B cell (primary cell): ENCODE measurements at regions not wholly inside any gene's neighbourhood (a gene's known extent, or its start where the extent isn't known, plus 50 kb on each side); places are given as distances from the start of the nearest gene placed in this dataset.

Source experiments
- ATAC-seq: fragments of 200-7000 bp; cut with Tn5 transposase; one replicate; pipeline ENCODE4 v1.10.0; 2021; ENCODE audit warnings: low read depth, mild to moderate bottlenecking, moderate number of reproducible peaks, moderate library complexity
- CTCF ChIA-PET: fragments of 350-600 bp; sonication (Branson Sonifier 250); formaldehyde crosslinking; loops from one replicate; lab custom pipeline; 2021; ENCODE audit warnings: antibody characterized with exemption, inconsistent platforms; lab: Charles Lee
- POLR2A ChIA-PET: fragments of 350-600 bp; sonication (Branson Sonifier 250); formaldehyde crosslinking; loops from one replicate; lab custom pipeline; 2021; ENCODE audit warnings: antibody characterized with exemption; lab: Charles Lee
- DNase-seq: peaks from one replicate; pipeline ENCODE4 v3.0.0; 2013
- H2AFZ ChIP-seq: 2 replicates; pipeline ENCODE4 v1.6.1; 2012; ENCODE audit warnings: mild to moderate bottlenecking, low read depth, low read length; ENCODE audit not compliant: insufficient read depth, poor library complexity, severe bottlenecking
- H3K27ac ChIP-seq, 2 donors: 1 replicate in 1 of 2; 2 replicates in 1 of 2; pipeline ENCODE4 v1.5.1; 2012 to 2013; ENCODE audit warnings: low read length in 2 of 2, mild to moderate bottlenecking in 2 of 2, moderate library complexity in 1 of 2
- H3K27me3 ChIP-seq, 4 experiments: fragments of 200-600 bp in 1 of 4; sonication (generic) in 1 of 4; replicated peaks in 1 of 4; 1 replicate in 2 of 4; 2 replicates in 2 of 4; pipeline versions ENCODE4 v1.6.1 to v1.7.0; 2013 to 2016; ENCODE audit warnings: low read length in 3 of 4, mild to moderate bottlenecking in 2 of 4, mixed read lengths in 1 of 4, moderate library complexity in 1 of 4; ENCODE audit not compliant: insufficient read depth in 4 of 4, control insufficient read depth in 3 of 4; ENCODE audit errors: control extremely low read depth in 1 of 4
- H3K36me3 ChIP-seq, 2 experiments: replicated peaks in 1 of 2; 1 replicate in 1 of 2; 2 replicates in 1 of 2; pipeline versions ENCODE4 v1.6.1 to v1.7.1; 2013; ENCODE audit warnings: low read length in 1 of 2; ENCODE audit not compliant: insufficient read depth in 2 of 2, control insufficient read depth in 1 of 2; ENCODE audit errors: control extremely low read depth in 1 of 2, extremely low read depth in 1 of 2
- H3K4me1 ChIP-seq, 2 donors: fragments of 200-600 bp in 1 of 2; sonication (generic) in 1 of 2; 1 replicate in 1 of 2; 2 replicates in 1 of 2; pipeline versions ENCODE4 v1.5.1 to v1.6.1; 2013 to 2017; ENCODE audit warnings: low read length in 2 of 2; ENCODE audit not compliant: control insufficient read depth in 2 of 2, insufficient read depth in 2 of 2
- H3K4me2 ChIP-seq: replicated peaks from 2 replicates; pipeline ENCODE3; 2012; ENCODE audit warnings: mild to moderate bottlenecking, low read depth, low read length; ENCODE audit not compliant: poor library complexity, severe bottlenecking
- H3K4me3 ChIP-seq, 5 experiments: fragments of 200-600 bp in 1 of 5; sonication (generic) in 1 of 5; 1 replicate in 3 of 5; 2 replicates in 2 of 5; pipeline versions ENCODE4 v1.5.1 to v1.7.0; 2011 to 2016; ENCODE audit warnings: low read length in 4 of 5, mild to moderate bottlenecking in 4 of 5, low read depth in 2 of 5, control low read depth in 1 of 5, moderate library complexity in 1 of 5; ENCODE audit not compliant: insufficient read depth in 1 of 5; ENCODE audit errors: control extremely low read depth in 1 of 5, extremely low read depth in 1 of 5
- H3K79me2 ChIP-seq: fragments of 200-600 bp; sonication (generic); one replicate; pipeline ENCODE4 v1.6.0; 2016; ENCODE audit warnings: low read length; ENCODE audit not compliant: control insufficient read depth, insufficient read depth
- H3K9ac ChIP-seq: fragments of 200-600 bp; sonication (generic); 2 replicates; pipeline ENCODE4 v1.6.1; 2017; ENCODE audit warnings: mild to moderate bottlenecking, low read length, moderate library complexity
- H3K9me3 ChIP-seq, 3 donors: one replicate each; pipeline versions ENCODE4 v1.6.1 to v1.7.1; 2013; ENCODE audit warnings: low read length in 2 of 3; ENCODE audit not compliant: control insufficient read depth in 2 of 3, insufficient read depth in 1 of 3; ENCODE audit errors: control extremely low read depth in 1 of 3
- H4K20me1 ChIP-seq: 2 replicates; pipeline ENCODE4 v1.6.0; 2012; ENCODE audit warnings: mild to moderate bottlenecking, low read length; ENCODE audit not compliant: insufficient read depth, control insufficient read depth, poor library complexity, severe bottlenecking
- H3K27ac Mint-ChIP-seq: one replicate; pipeline ENCODE4 v1.8.0; 2021; ENCODE audit warnings: mixed read lengths
- H3K27me3 Mint-ChIP-seq: one replicate; pipeline ENCODE4 v1.8.0; 2021; ENCODE audit warnings: mixed read lengths
- H3K4me1 Mint-ChIP-seq: one replicate; pipeline ENCODE4 v1.8.0; 2021; ENCODE audit warnings: mixed read lengths
- H3K4me3 Mint-ChIP-seq: one replicate; pipeline ENCODE4 v1.8.0; 2021; ENCODE audit warnings: mixed read lengths
- H3K9me3 Mint-ChIP-seq: one replicate; pipeline ENCODE4 v1.8.0; 2022; ENCODE audit warnings: mixed read lengths; ENCODE audit not compliant: insufficient read depth
- EZH2 ChIP-seq: IDR thresholded peaks from 2 replicates; pipeline ENCODE4 v1.6.1; 2012; ENCODE audit warnings: borderline replicate concordance, low read depth, mild to moderate bottlenecking, moderate library complexity, low read length; ENCODE audit not compliant: insufficient read depth, poor library complexity, severe bottlenecking
- intact Hi-C: fragments of 100-400 bp; cut with micrococcal nuclease; formaldehyde crosslinking; loops from one replicate; pipeline ENCODE4 v1.10.0; 2022
- TF ChIP-seq, protein P1 (sequence below): fragments of 200-600 bp; IDR thresholded peaks from one replicate; pipeline ENCODE4 v1.8.0; 2022; ENCODE audit warnings: antibody characterized with exemption, mild to moderate bottlenecking

DNA sequence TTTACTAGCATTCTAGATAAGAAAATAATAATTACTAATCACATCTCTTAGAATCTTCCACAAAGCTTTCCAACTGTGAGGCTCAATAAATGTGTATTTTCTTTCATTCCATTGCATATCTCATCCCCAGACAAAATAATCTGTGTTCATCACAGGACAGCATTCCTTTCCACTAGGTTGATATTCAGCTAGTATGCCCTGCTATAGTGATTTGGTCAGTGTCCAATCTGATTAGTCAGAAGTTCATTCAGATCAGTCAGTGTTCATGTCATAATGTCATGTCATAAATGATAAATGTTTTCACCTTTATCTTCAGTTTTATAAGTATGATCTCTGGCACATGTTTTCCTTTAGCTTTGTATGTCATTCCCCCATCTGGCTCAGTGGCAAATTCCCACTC is 611.4 kb downstream of the KCTD8 start:
- Histone ChIP-seq H3K9me3 (peaks cover 0 to 2% (median 0%) of the 10 kb centered on the region in 3 donors), H2AFZ (no peak overlapping the region), H3K27me3 (no peaks in the 10 kb centered on the region), H3K9ac (no peak overlapping the region), H3K36me3 (no peaks in the 10 kb centered on the region), H3K4me1 (no peaks in the 10 kb centered on the region), H3K4me2 (no peak overlapping the region), H4K20me1 (no peaks in the 10 kb centered on the region), H3K4me3 (no peak overlapping the region), H3K79me2 (no peaks in the 10 kb centered on the region), H3K27ac (no peak overlapping the region)
- no peaks in the 10 kb centered on the region for H3K9me3 Mint-ChIP-seq
- H3K4me1 Mint-ChIP-seq, result no peaks in the 10 kb centered on the region
- no peak for ATAC-seq
- no peak overlapping the region for H3K4me3 Mint-ChIP-seq
- intact Hi-C loops, result no loop called here
- no peaks in the 10 kb centered on the region for H3K27me3 Mint-ChIP-seq
- CTCF ChIA-PET, result no interaction called here
- TF ChIP-seq, protein P1, sequence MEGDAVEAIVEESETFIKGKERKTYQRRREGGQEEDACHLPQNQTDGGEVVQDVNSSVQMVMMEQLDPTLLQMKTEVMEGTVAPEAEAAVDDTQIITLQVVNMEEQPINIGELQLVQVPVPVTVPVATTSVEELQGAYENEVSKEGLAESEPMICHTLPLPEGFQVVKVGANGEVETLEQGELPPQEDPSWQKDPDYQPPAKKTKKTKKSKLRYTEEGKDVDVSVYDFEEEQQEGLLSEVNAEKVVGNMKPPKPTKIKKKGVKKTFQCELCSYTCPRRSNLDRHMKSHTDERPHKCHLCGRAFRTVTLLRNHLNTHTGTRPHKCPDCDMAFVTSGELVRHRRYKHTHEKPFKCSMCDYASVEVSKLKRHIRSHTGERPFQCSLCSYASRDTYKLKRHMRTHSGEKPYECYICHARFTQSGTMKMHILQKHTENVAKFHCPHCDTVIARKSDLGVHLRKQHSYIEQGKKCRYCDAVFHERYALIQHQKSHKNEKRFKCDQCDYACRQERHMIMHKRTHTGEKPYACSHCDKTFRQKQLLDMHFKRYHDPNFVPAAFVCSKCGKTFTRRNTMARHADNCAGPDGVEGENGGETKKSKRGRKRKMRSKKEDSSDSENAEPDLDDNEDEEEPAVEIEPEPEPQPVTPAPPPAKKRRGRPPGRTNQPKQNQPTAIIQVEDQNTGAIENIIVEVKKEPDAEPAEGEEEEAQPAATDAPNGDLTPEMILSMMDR, result no peak
- TF ChIP-seq EZH2, result no peak
- no peak overlapping the region for H3K27ac Mint-ChIP-seq
- no peak for DNase-seq
- POLR2A ChIA-PET, result no interaction called here

- H3K27me3 Mint-ChIP-seq, result no peaks in the 10 kb centered on the region
- Histone ChIP-seq H3K4me1 (no peaks in the 10 kb centered on the region), H4K20me1 (no peaks in the 10 kb centered on the region), H3K4me3 (no peak overlapping the region), H3K36me3 (no peaks in the 10 kb centered on the region), H3K27ac (no peak overlapping the region), H2AFZ (no peak overlapping the region), H3K9ac (no peak overlapping the region), H3K27me3 (no peaks in the 10 kb centered on the region), H3K79me2 (no peaks in the 10 kb centered on the region), H3K9me3 (peaks cover 0 to 2% (median 0%) of the 10 kb centered on the region in 3 donors), H3K4me2 (no peak overlapping the region)
- ATAC-seq (no peak), DNase-seq (no peak)
- POLR2A ChIA-PET, result no interaction called here
- H3K27ac Mint-ChIP-seq, result no peak overlapping the region
- H3K9me3 Mint-ChIP-seq, result no peaks in the 10 kb centered on the region
- TF ChIP-seq EZH2, result no peak
- TF ChIP-seq, protein P1, result no peak
- CTCF ChIA-PET, result no interaction called here
- no peak overlapping the region for H3K4me3 Mint-ChIP-seq
- intact Hi-C loops, result no loop called here
- no peaks in the 10 kb centered on the region for H3K4me1 Mint-ChIP-seq
These were observed 611.0 kb downstream of the KCTD8 start for GRCh38 chr4:43837604-43838003.
